ENCODE measurements at regions not wholly inside any gene's neighbourhood (a gene's known extent, or its start where the extent isn't known, plus 50 kb on each side); places are given as distances from the start of the nearest gene placed in this dataset.
"Not testable (repeated sequence)": the region's sequence is repeated elsewhere in the genome, so short reads cannot be mapped to it uniquely, and the experiment has no call there.

DNA sequence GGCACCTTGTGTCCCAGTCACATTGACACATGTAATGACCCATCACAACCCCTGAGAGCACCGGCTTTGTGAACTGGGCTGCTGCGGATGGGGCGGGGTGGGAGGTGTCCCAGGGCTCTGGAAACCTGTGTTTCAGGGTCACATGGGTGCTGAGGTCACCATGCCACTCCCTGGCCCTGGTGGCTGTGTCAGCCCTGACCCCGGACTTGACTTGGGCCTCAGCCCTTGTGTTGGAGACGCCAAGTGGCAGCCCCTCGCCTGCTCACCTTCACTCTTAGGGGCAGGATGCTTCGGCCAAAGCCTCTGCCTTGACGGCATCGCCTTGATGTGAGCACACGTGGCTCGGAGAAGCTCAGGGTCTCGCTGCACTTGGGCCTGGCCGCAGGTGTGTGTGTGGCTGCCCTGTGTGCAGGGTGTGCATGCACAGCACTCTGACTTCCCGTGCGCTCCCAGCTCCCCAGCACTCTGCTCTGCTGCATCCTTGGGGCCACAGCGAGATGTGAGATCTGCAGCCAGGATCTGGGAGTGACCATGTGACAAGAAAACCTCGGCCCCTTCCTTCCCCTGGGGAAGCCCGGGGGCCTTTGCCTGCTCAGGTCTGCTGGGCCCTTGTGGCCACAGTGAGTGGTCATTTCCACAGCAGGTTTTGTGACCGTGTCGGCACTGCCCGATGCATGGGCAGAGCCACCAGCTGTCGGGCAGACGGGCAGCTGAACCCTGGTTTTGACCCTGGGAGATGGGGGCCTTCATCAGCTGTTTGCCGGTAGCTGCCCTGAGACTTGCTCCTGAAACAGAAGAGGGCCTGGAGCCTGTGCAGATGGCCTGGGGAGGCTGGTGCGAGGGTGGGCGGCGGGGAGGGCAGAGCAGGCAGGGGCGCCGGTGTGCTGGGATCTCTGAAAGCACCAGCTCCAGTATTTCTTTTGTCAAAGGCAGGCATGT lies 167.4 kb downstream of the KIF26A start:
- Mint-ChIP-seq H3K4me1 (ENCODE audit: low read depth, unreplicated experiment) (no peaks in the 10 kb centered on the region), H3K36me3 (ENCODE audit: unreplicated experiment) (peaks cover 5% of the 10 kb centered on the region), H3K27me3 (ENCODE audit: unreplicated experiment) (peaks cover 10% of the 10 kb centered on the region), H3K27ac (ENCODE audit: unreplicated experiment) (no peak overlapping the region), H3K9me3 (ENCODE audit: unreplicated experiment) (peaks cover 7% of the 10 kb centered on the region), H3K4me3 (ENCODE audit: unreplicated experiment) (no peak overlapping the region)
- TF ChIP-seq CTCF (IDR thresholded peaks at IDR 0.05; ENCODE audit: partially characterized antibody, unreplicated experiment): no peak
- DNase-seq: peak; percentile 11

- peaks cover 3% of the 10 kb centered on the region for H3K27me3 Mint-ChIP-seq (ENCODE audit: unreplicated experiment)
- no peak for TF ChIP-seq CTCF (IDR thresholded peaks at IDR 0.05; ENCODE audit: partially characterized antibody, unreplicated experiment)
- DNase-seq: peak; percentile 8
- peaks cover under 1% of the 10 kb centered on the region for H3K36me3 Mint-ChIP-seq (ENCODE audit: unreplicated experiment)
- no peaks in the 10 kb centered on the region for H3K4me1 Mint-ChIP-seq (ENCODE audit: low read depth, unreplicated experiment)
- H3K27ac Mint-ChIP-seq (ENCODE audit: unreplicated experiment): no peak overlapping the region
- H3K9me3 Mint-ChIP-seq (ENCODE audit: unreplicated experiment): peaks cover 4% of the 10 kb centered on the region
- no peak overlapping the region for H3K4me3 Mint-ChIP-seq (ENCODE audit: unreplicated experiment)
These were observed 168.2 kb downstream of the KIF26A start for GRCh38 chr14:104306450-104307040.

DNA sequence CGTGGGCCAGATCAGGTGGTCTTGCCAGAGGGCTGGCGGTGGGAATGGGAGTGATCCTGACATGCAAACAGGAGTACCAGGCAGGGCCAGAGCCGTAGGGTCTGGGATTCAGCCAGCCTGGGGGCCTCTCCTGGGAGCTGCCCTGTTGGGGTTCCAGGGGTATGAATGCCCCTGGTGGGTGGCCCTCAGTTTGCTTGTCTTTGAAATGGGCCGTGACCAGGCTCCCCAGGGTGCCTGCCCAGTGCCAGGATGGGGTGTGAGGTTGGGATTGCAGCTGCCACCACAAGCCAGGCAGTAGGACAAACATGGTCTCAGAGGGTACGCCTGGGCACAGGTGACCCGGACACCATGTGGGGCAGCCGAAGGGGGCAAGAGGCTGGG lies 168.8 kb downstream of the KIF26A start:
- Mint-ChIP-seq H3K27ac (ENCODE audit: unreplicated experiment) (no peak overlapping the region), H3K4me1 (ENCODE audit: low read depth, unreplicated experiment) (no peaks in the 10 kb centered on the region), H3K27me3 (ENCODE audit: unreplicated experiment) (peaks cover 2% of the 10 kb centered on the region), H3K36me3 (ENCODE audit: unreplicated experiment) (no peaks in the 10 kb centered on the region), H3K4me3 (ENCODE audit: unreplicated experiment) (no peak overlapping the region), H3K9me3 (ENCODE audit: unreplicated experiment) (peaks cover 2% of the 10 kb centered on the region)
- peak; percentile 3 for DNase-seq
- TF ChIP-seq CTCF (IDR thresholded peaks at IDR 0.05; ENCODE audit: partially characterized antibody, unreplicated experiment): no peak

- Mint-ChIP-seq H3K4me3 (ENCODE audit: unreplicated experiment) (no peak overlapping the region), H3K9me3 (ENCODE audit: unreplicated experiment) (peaks cover 2% of the 10 kb centered on the region), H3K4me1 (ENCODE audit: low read depth, unreplicated experiment) (no peaks in the 10 kb centered on the region), H3K27ac (ENCODE audit: unreplicated experiment) (no peak overlapping the region), H3K27me3 (ENCODE audit: unreplicated experiment) (peaks cover 2% of the 10 kb centered on the region), H3K36me3 (ENCODE audit: unreplicated experiment) (no peaks in the 10 kb centered on the region)
- DNase-seq: no peak
- TF ChIP-seq CTCF (IDR thresholded peaks at IDR 0.05; ENCODE audit: partially characterized antibody, unreplicated experiment): no peak
These were observed 169.4 kb downstream of the KIF26A start for GRCh38 chr14:104307627-104308401.

- not testable (repeated sequence) for H3K4me3 Mint-ChIP-seq (ENCODE audit: unreplicated experiment); H3K4me1 Mint-ChIP-seq (ENCODE audit: low read depth, unreplicated experiment); H3K9me3 Mint-ChIP-seq (ENCODE audit: unreplicated experiment); H3K36me3 Mint-ChIP-seq (ENCODE audit: unreplicated experiment); H3K27ac Mint-ChIP-seq (ENCODE audit: unreplicated experiment); H3K27me3 Mint-ChIP-seq (ENCODE audit: unreplicated experiment); DNase-seq
These were observed 170.1 kb downstream of the KIF26A start for GRCh38 chr14:104308534-104308933.

All from glutamatergic neuron (in vitro differentiated cells).